ENCODE measurements at regions not wholly inside any gene's neighbourhood (a gene's known extent, or its start where the extent isn't known, plus 50 kb on each side); places are given as distances from the start of the nearest gene placed in this dataset.

GRCh38 chr12:115207216-115207915 lies 523.4 kb upstream of the TBX3 start:
- DNase-seq: no peak

- DNase-seq: no peak
Measured at GRCh38 chr12:115206801-115207200, 522.8 kb upstream of the TBX3 start.

GRCh38 chr12:115205755-115206308 lies 521.9 kb upstream of the TBX3 start:
- DNase-seq: no peak

GRCh38 chr12:115204957-115205754 lies 521.2 kb upstream of the TBX3 start:
- no peak for DNase-seq

GRCh38 chr12:115203701-115204100 lies 519.7 kb upstream of the TBX3 start:
- DNase-seq: no peak

- no peak for DNase-seq
Measured at GRCh38 chr12:115201966-115202365, 518.0 kb upstream of the TBX3 start.

GRCh38 chr12:115199831-115200230 lies 515.9 kb upstream of the TBX3 start:
- DNase-seq: no peak

- DNase-seq: no peak
Measured at GRCh38 chr12:115194857-115195256, 510.9 kb upstream of the TBX3 start.

GRCh38 chr12:115194448-115194847 lies 510.5 kb upstream of the TBX3 start:
- DNase-seq: no peak

GRCh38 chr12:115191342-115191741 lies 507.4 kb upstream of the TBX3 start:
- no peak for DNase-seq

- no peak for DNase-seq
Measured at GRCh38 chr12:115190010-115190770, 506.2 kb upstream of the TBX3 start.

GRCh38 chr12:115185506-115185905 lies 501.5 kb upstream of the TBX3 start:
- DNase-seq: no peak

- DNase-seq: no peak
Measured at GRCh38 chr12:115183752-115184151, 499.8 kb upstream of the TBX3 start.

GRCh38 chr12:115177899-115178298 lies 493.9 kb upstream of the TBX3 start:
- DNase-seq: no peak

- no peak for DNase-seq
Measured at GRCh38 chr12:115176741-115177400, 492.9 kb upstream of the TBX3 start.

- DNase-seq: no peak
Measured at GRCh38 chr12:115174920-115175319, 490.9 kb upstream of the TBX3 start.

- no peak for DNase-seq
Measured at GRCh38 chr12:115172521-115172920, 488.5 kb upstream of the TBX3 start.

- no peak for DNase-seq
Measured at GRCh38 chr12:115169981-115170380, 486.0 kb upstream of the TBX3 start.

- no peak for DNase-seq
Measured at GRCh38 chr12:115166698-115167315, 482.8 kb upstream of the TBX3 start.

GRCh38 chr12:115163710-115164109 lies 479.7 kb upstream of the TBX3 start:
- DNase-seq: no peak

- no peak for DNase-seq
Measured at GRCh38 chr12:115160271-115161128, 476.5 kb upstream of the TBX3 start.
